ENCODE measurements at regions not wholly inside any gene's neighbourhood (a gene's known extent, or its start where the extent isn't known, plus 50 kb on each side); places are given as distances from the start of the nearest gene placed in this dataset.

GRCh38 chr17:15108992-15109391, 156.1 kb downstream of the PMP22 start:
- Mint-ChIP-seq H3K36me3 (ENCODE audit: insufficient read depth, unreplicated experiment) (no peaks in the 10 kb centered on the region), H3K27me3 (ENCODE audit: insufficient read depth, unreplicated experiment) (peaks cover 2% of the 10 kb centered on the region), H3K9me3 (ENCODE audit: unreplicated experiment) (no peaks in the 10 kb centered on the region), H3K4me1 (ENCODE audit: low read depth, unreplicated experiment) (no peaks in the 10 kb centered on the region), H3K4me3 (ENCODE audit: unreplicated experiment) (no peak overlapping the region), H3K27ac (ENCODE audit: unreplicated experiment) (no peak overlapping the region)
- intact Hi-C loops (cut with micrococcal nuclease; ENCODE audit: unreplicated experiment): no loop called here
- ChIA-PET POLR2A (no interaction called here), CTCF (no interaction called here)
- no peak for DNase-seq
- Histone ChIP-seq H3K27me3 (replicated peaks; ENCODE audit: control insufficient read depth, insufficient read depth, low read length) (no peaks in the 10 kb centered on the region), H3K4me1 (no peaks in the 10 kb centered on the region), H3K4me3 (ENCODE audit: low read depth, low read length) (no peak overlapping the region), H3K9me3 (no peaks in the 10 kb centered on the region), H3K36me3 (ENCODE audit: control insufficient read depth, insufficient read depth, low read length) (no peaks in the 10 kb centered on the region)
- TF ChIP-seq CTCF (IDR thresholded peaks at IDR 0.05; ENCODE audit: insufficient read depth in 1 of 2, low read depth in 1 of 2, low read length in 1 of 2, severe bottlenecking in 1 of 2, unreplicated experiment in 1 of 2): no peak
- BruUV-seq (replicated peaks): no TSS peak

- POLR2A ChIA-PET: no interaction called here
- Mint-ChIP-seq H3K27me3 (ENCODE audit: insufficient read depth, unreplicated experiment) (no peaks in the 10 kb centered on the region), H3K4me3 (ENCODE audit: unreplicated experiment) (no peak overlapping the region), H3K36me3 (ENCODE audit: insufficient read depth, unreplicated experiment) (no peaks in the 10 kb centered on the region), H3K9me3 (ENCODE audit: unreplicated experiment) (no peaks in the 10 kb centered on the region), H3K27ac (ENCODE audit: unreplicated experiment) (no peak overlapping the region), H3K4me1 (ENCODE audit: low read depth, unreplicated experiment) (no peaks in the 10 kb centered on the region)
- CTCF ChIA-PET: no interaction called here
- intact Hi-C loops (cut with micrococcal nuclease; ENCODE audit: unreplicated experiment): no loop called here
- Histone ChIP-seq H3K4me3 (ENCODE audit: low read depth, low read length) (no peak overlapping the region), H3K4me1 (no peaks in the 10 kb centered on the region), H3K9me3 (no peaks in the 10 kb centered on the region), H3K36me3 (ENCODE audit: control insufficient read depth, insufficient read depth, low read length) (no peaks in the 10 kb centered on the region), H3K27me3 (replicated peaks; ENCODE audit: control insufficient read depth, insufficient read depth, low read length) (no peaks in the 10 kb centered on the region)
- no peak for TF ChIP-seq CTCF (IDR thresholded peaks at IDR 0.05; ENCODE audit: insufficient read depth in 1 of 2, low read depth in 1 of 2, low read length in 1 of 2, severe bottlenecking in 1 of 2, unreplicated experiment in 1 of 2)
- DNase-seq: no peak
- no TSS peak for BruUV-seq (replicated peaks)
Observed at GRCh38 chr17:15106540-15106939, 158.6 kb downstream of the PMP22 start.

GRCh38 chr17:15103785-15104184, 161.3 kb downstream of the PMP22 start:
- Mint-ChIP-seq H3K36me3 (ENCODE audit: insufficient read depth, unreplicated experiment) (no peaks in the 10 kb centered on the region), H3K27ac (ENCODE audit: unreplicated experiment) (no peak overlapping the region), H3K4me3 (ENCODE audit: unreplicated experiment) (no peak overlapping the region), H3K9me3 (ENCODE audit: unreplicated experiment) (no peaks in the 10 kb centered on the region), H3K27me3 (ENCODE audit: insufficient read depth, unreplicated experiment) (peaks cover 9% of the 10 kb centered on the region), H3K4me1 (ENCODE audit: low read depth, unreplicated experiment) (no peaks in the 10 kb centered on the region)
- ChIA-PET POLR2A (no interaction called here), CTCF (no interaction called here)
- no peak for DNase-seq
- no peak for TF ChIP-seq CTCF (IDR thresholded peaks at IDR 0.05; ENCODE audit: insufficient read depth in 1 of 2, low read depth in 1 of 2, low read length in 1 of 2, severe bottlenecking in 1 of 2, unreplicated experiment in 1 of 2)
- Histone ChIP-seq H3K4me1 (no peaks in the 10 kb centered on the region), H3K36me3 (ENCODE audit: control insufficient read depth, insufficient read depth, low read length) (no peaks in the 10 kb centered on the region), H3K27me3 (replicated peaks; ENCODE audit: control insufficient read depth, insufficient read depth, low read length) (no peaks in the 10 kb centered on the region), H3K4me3 (ENCODE audit: low read depth, low read length) (no peak overlapping the region), H3K9me3 (no peaks in the 10 kb centered on the region)
- no TSS peak for BruUV-seq (replicated peaks)
- intact Hi-C loops (cut with micrococcal nuclease; ENCODE audit: unreplicated experiment): no loop called here

Data from Caco-2 (cell line).